ACHN (cell line): ENCODE measurements at regions not wholly inside any gene's neighbourhood (a gene's known extent, or its start where the extent isn't known, plus 50 kb on each side); places are given as distances from the start of the nearest gene placed in this dataset.
"Not testable (repeated sequence)": the region's sequence is repeated elsewhere in the genome, so short reads cannot be mapped to it uniquely, and the experiment has no call there.

Source experiments
- DNase-seq: peaks from one replicate; pipeline ENCODE4 v3.0.0-alpha.2; 2015
- in situ Hi-C: cut with HindIII; loops from 2 replicates; pipeline ENCODE4 v1.10.0; 2017; ENCODE audit warnings: low sequenced_read_pairs, low pct_ligation_motif_present, low pct_unique_long_range_greater_than_20kb

DNA sequence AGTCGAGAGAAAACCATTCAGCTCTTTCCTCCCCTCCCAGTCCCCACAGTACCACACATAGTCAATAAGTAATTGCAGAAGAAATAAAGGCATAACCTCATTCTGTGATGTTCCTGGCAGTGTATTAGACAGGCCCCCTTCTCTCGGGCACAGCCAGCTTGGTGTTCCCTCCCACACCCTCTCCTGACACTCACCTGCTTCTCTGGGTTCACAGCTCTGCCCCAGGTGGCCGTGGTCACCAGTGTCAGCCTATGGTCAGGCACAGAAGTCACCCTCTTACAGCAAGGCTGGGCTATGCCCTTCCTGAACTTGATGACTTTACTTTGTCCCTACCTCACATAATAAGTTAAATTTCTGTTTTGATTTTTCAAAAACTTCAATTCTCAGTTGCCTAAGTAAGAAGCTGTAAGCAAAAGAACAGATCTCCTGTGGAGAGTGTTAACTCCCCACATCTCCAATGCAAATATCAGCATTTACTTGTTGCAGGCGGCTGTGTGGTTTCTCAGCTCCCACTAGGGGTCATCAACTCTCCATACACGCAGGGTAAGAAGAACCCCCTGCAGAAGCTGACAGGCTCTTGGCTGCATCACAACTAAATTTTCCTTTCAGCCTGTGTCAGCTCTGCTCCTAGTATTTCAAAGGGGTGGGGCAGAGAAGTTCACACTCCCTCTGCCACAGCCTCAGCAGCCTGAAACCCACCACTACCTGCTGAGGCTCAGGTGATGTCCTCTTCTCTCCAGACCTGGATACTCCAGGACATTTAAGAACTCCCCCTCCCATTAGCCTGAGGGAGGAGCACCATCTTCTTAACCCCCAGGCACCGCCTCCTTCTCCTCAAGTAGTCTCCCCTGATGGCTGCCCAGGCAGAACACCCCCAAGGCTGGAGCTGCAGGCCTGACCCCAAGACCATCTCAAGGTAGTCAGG, 172.9 kb upstream of the ETV3 start:
- DNase-seq, result peak; percentile 12
- in situ Hi-C loops, result not testable (repeated sequence)

DNA sequence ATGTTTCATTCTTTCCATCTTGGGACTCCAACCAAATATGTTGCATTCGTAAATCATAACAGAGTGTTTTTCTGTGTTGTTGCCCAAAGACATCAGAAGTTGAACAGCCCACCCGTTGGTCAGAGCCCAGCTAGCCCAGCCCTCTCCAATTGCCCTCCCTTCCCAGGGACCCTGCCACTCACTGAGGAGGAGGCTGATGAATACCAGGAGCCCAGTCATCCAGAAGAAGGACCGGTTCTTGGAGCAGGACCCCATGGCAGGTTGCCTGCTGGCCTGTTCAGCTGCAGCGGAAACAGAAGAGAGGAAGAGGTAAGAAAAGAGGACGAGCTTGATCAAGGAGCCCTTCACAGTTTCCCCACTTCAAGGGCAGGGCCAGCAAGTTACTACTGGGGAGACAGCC, 172.2 kb upstream of the ETV3 start:
- in situ Hi-C loops, result no loop called here

GRCh38 chr1:157307491-157307890, 169.3 kb upstream of the ETV3 start:
- DNase-seq, result no peak

More for the DNA sequence above, 172.2 kb upstream of the ETV3 start:
- no peak for DNase-seq

DNA sequence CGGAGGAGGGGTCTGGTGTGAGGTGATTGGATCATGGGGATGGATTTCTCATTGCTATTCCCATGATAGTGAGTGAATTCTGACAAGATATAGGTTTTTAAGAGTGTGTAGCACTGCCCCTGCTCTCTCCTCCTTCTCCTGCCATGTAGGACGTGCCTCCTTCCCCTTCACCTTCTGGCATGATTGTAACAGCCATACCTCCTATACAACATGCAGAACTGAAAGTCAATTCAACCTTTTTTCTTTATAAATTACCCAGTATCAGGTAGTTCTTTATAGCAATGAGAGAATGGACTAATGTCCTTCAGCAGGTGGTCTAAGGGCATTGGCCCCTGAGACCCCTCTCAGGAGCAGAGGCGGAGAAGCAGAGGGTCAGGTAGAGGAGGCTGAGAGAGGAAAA, 168.7 kb upstream of the ETV3 start:
- in situ Hi-C loops, result no loop called here
- DNase-seq, result no peak

More at GRCh38 chr1:157307491-157307890, 169.3 kb upstream of the ETV3 start:
- in situ Hi-C loops, result no loop called here

DNA sequence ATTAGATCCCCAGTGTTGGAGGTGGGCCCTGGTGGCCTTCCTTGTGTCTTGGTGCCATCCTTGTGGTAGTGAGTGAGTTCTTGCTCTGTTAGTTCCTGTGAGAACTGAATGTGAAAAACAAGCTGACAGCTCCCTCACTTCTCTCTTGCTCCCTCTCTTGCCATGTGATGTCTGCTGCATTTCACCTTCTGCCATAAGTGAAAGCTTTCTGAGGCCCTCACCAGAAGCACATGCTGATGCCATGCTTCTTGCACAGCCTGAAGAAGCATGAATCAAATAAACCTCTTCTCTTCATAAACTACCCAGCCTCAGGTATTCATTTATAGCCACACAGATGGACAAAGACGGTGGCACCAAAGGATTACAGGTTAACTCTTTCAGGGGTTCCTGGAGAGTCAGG, 166.1 kb upstream of the ETV3 start:
- in situ Hi-C loops, result no loop called here
- DNase-seq, result no peak

GRCh38 chr1:157302724-157303123, 164.5 kb upstream of the ETV3 start:
- DNase-seq, result no peak
- in situ Hi-C loops, result no loop called here

GRCh38 chr1:157302199-157302497, 164.0 kb upstream of the ETV3 start:
- in situ Hi-C loops, result no loop called here
- DNase-seq, result no peak

- DNase-seq, result no peak
- in situ Hi-C loops, result no loop called here
Measured at GRCh38 chr1:157301477-157302198, 163.4 kb upstream of the ETV3 start.

GRCh38 chr1:157294387-157295145, 156.4 kb upstream of the ETV3 start:
- in situ Hi-C loops, DNase-seq: not testable (repeated sequence)

GRCh38 chr1:157292809-157293564, 154.8 kb upstream of the ETV3 start:
- in situ Hi-C loops, result no loop called here
- DNase-seq, result no peak

- DNase-seq, result no peak
- in situ Hi-C loops, result no loop called here
Measured at GRCh38 chr1:157292302-157292701, 154.1 kb upstream of the ETV3 start.

- in situ Hi-C loops, result no loop called here
- DNase-seq, result no peak
Measured at GRCh38 chr1:157291083-157291482, 152.9 kb upstream of the ETV3 start.

DNA sequence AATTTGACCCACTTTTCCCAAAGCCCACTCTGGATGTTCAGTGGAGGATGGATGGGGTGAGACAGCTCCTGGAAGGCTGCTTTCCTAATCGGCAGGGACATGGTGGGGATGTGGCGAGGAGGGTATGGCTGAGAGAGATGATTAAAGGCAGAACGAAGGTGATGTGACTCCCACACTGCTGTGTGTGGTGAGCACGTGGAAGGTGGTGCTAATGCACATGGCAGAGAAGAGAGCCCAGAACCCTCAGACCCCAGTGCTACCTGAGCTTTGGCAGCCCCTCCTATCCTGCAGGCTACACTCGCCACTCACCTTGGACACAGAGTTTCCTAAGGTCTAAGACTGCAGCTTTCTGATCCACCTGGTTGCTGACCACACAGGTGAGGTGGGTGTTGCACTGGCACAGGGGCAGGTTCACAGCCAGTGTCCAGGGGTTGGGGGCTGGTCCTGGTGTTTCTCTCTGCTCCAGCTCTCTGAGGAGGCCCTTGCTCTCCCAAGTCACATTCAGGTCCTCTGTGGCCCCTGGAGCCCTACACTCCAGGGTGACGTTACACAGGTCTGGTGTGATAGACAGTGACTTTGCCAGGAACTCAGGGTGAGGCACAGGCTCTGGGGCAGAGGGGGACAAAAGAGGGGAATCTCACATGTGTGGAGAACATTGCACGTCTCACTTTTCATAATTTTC, 151.4 kb upstream of the ETV3 start:
- DNase-seq, result no peak
- in situ Hi-C loops, result no loop called here

GRCh38 chr1:157288996-157289395, 150.8 kb upstream of the ETV3 start:
- no peak for DNase-seq
- in situ Hi-C loops, result no loop called here

DNA sequence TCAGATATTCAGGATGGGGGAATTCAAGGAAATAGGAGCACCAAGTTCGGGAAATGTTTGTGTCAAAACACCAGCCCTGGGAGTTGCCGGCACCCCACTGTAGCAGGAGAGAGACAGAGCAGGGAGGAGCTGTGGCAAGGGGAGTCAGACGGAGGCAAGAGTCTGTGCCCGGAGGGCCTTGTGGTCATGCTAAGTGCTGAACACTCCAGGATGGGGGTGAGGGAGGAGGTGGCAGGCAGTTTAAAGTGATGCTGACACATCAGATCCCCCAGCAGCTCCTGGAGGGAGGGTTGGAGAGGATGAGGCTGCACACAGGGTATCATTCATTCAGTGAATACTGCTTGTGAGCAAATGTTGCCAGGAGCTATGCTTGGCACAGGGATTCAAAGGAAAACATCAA, 150.3 kb upstream of the ETV3 start:
- in situ Hi-C loops, result no loop called here

DNA sequence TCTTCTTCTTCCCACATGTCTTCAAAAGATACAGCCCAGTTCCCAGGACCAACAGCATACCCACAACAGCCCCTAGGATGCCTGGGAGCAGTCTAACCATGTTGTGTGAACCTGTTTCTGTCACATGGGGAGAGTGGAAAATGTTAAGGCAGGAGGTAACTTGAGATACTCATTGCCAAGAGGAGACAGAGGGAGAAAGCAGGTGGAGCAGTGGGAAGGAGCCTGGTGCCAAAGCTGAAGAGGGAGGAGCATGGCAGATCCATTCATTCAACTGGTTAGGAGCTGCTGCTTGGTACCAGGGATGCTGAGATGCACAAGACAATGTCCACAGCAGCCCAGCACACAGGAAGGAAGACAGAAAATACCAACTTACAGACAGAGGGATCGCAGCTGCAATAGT, 149.8 kb upstream of the ETV3 start:
- in situ Hi-C loops, result no loop called here
- no peak for DNase-seq

More for the DNA sequence above, 150.3 kb upstream of the ETV3 start:
- DNase-seq, result no peak

GRCh38 chr1:157287462-157287861, 149.3 kb upstream of the ETV3 start:
- in situ Hi-C loops, result no loop called here
- DNase-seq, result no peak
